Heart right ventricle (tissue), 16 donors: ENCODE measurements at regions not wholly inside any gene's neighbourhood (a gene's known extent, or its start where the extent isn't known, plus 50 kb on each side); places are given as distances from the start of the nearest gene placed in this dataset.

Source experiments
- ATAC-seq, 8 donors: fragments of 200-7000 bp; cut with Tn5 transposase; one replicate each; pipeline ENCODE4 v1.9.1; 2020; ENCODE audit warnings: mild to moderate bottlenecking in 8 of 8, moderate library complexity in 8 of 8, moderate number of reproducible peaks in 1 of 8
- DNase-seq, 2 donors: peaks; one replicate each; pipeline ENCODE4 v3.0.0-alpha.2; 2020
- H3K27ac ChIP-seq, 10 donors: fragments of 200-600 bp; sonication (generic) in 2 of 10; one replicate each; pipeline versions ENCODE4 v1.5.0 to v1.8.0; 2020 to 2022; ENCODE audit warnings: mild to moderate bottlenecking in 3 of 10
- H3K27me3 ChIP-seq, 7 donors: fragments of 200-600 bp; one replicate each; pipeline ENCODE4 v1.8.0; 2021 to 2022; ENCODE audit warnings: mild to moderate bottlenecking in 2 of 7
- H3K36me3 ChIP-seq, 9 donors: fragments of 200-600 bp; sonication (generic) in 1 of 9; one replicate each; pipeline versions ENCODE4 v1.5.0 to v1.8.0; 2020 to 2022; ENCODE audit warnings: mild to moderate bottlenecking in 2 of 9
- H3K4me1 ChIP-seq, 9 donors: fragments of 200-600 bp; sonication (generic) in 1 of 9; one replicate each; pipeline versions ENCODE4 v1.5.0 to v1.8.0; 2020 to 2022; ENCODE audit warnings: mild to moderate bottlenecking in 4 of 9
- H3K4me3 ChIP-seq, 10 donors: fragments of 200-600 bp; sonication (generic) in 2 of 10; one replicate each; pipeline versions ENCODE4 v1.5.0 to v1.8.0; 2020 to 2022; ENCODE audit warnings: mild to moderate bottlenecking in 7 of 10, moderate library complexity in 2 of 10
- H3K9me3 ChIP-seq, 11 donors: fragments of 200-600 bp in 10 of 11; sonication (generic) in 2 of 11; one replicate each; pipeline versions ENCODE4 v1.5.0 to v1.8.0; 2013 to 2022; ENCODE audit warnings: mild to moderate bottlenecking in 2 of 11, control low read depth in 1 of 11, moderate library complexity in 1 of 11
- WGBS, 2 donors: extraction: QIAGEN DNeasy Blood & Tissue Kit; methylation state at CpG; one replicate each; pipeline ENCODE4 v1.1.7; 2013; ENCODE audit warnings: inconsistent platforms in 1 of 2; 5-methylcytosine and 5-hydroxymethylcytosine counted together
- intact Hi-C, 10 donors: fragments of 100-400 bp; cut with DNase I; formaldehyde crosslinking; loops; one replicate each; pipeline versions ENCODE4 v1.11.1 to v1.14.2; 2022
- TF ChIP-seq, protein P1 (sequence below), 9 donors: fragments of 200-600 bp; sonication (generic) in 2 of 9; IDR thresholded peaks; one replicate each; pipeline versions ENCODE4 v1.5.0 to v1.8.0; 2021 to 2022; ENCODE audit warnings: antibody characterized with exemption in 9 of 9, mild to moderate bottlenecking in 5 of 9, moderate library complexity in 1 of 9
- donor health status: Arrhythmogenic right ventricular cardiomyopathy.
- donor health status: ischemic (EF 13 %, LVEDD 7.1; RV severe dilation, severe dysfunction).
- donor health status: healthy with polysubstance abuse.
- donor health status: DM: no; HTN: yes; CAD: no.
- donor health status: DM: no; HTN: no; CAD: no.
- donor health status: ischemic (EF 25% LVEDD 6.9; RV normal size, moderate dysfunction).
- donor health status: ischemic (EF 25% LVEDD 5.7; RV mildly dilated, moderate dysfunction).
- donor health status: healthy.
- donor health status: DM: yes; HTN: yes; CAD: no.
- donor health status: Ischemic cardiomyopathy.
- donor health status: ischemic (EF 35%, LVEDD 5.7; RV mildly dilated, moderate dysfunction).
- donor health status: nonischemic (EF 11% LVEDD 7.7; RV severe dilation, severe dysfunction).
- donor health status: DM: yes; HTN: yes; CAD: no.
- donor health status: PGD.
- donor health status: ischemic (EF 29% LVEDD 5.4; RV normal size, mild dysfunction).
- donor health status: nonischemic (EF 23%, LVEDD 6.1; RV moderate dilation, normal function).

DNA sequence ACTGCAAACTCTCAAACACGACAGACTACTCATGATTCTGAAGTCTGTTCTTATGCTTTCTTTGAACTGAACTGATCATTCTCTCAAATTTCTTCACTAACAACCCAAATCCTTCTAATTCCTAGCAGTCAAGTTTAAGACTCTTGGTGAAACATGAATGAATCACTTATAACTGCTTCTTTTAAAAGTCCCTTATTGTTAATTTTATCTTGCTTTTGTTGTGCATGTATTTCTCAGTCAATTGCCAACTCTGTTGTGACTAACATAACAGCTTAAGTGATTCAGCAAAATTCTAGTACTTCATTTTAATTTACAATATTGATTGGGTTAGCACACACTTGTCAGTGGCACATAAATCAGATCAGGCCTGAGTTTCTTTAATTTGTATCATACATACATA lies 357.0 kb upstream of the FSIP2 start:
- no peak for ATAC-seq
- Histone ChIP-seq H3K27ac (no peak overlapping the region), H3K9me3 (peaks cover 0 to 6% (median 0%) of the 10 kb centered on the region in 11 donors), H3K4me1 (no peaks in the 10 kb centered on the region), H3K36me3 (no peaks in the 10 kb centered on the region), H3K27me3 (no peaks in the 10 kb centered on the region), H3K4me3 (no peak overlapping the region)
- 56 to 72% methylated on average over 1 of the region's 1 CpG for WGBS, 2 donors
- no peak for DNase-seq
- intact Hi-C loops = no loop called here
- TF ChIP-seq, protein P1, sequence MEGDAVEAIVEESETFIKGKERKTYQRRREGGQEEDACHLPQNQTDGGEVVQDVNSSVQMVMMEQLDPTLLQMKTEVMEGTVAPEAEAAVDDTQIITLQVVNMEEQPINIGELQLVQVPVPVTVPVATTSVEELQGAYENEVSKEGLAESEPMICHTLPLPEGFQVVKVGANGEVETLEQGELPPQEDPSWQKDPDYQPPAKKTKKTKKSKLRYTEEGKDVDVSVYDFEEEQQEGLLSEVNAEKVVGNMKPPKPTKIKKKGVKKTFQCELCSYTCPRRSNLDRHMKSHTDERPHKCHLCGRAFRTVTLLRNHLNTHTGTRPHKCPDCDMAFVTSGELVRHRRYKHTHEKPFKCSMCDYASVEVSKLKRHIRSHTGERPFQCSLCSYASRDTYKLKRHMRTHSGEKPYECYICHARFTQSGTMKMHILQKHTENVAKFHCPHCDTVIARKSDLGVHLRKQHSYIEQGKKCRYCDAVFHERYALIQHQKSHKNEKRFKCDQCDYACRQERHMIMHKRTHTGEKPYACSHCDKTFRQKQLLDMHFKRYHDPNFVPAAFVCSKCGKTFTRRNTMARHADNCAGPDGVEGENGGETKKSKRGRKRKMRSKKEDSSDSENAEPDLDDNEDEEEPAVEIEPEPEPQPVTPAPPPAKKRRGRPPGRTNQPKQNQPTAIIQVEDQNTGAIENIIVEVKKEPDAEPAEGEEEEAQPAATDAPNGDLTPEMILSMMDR (IDR thresholded peaks at IDR 0.05) = no peak

DNA sequence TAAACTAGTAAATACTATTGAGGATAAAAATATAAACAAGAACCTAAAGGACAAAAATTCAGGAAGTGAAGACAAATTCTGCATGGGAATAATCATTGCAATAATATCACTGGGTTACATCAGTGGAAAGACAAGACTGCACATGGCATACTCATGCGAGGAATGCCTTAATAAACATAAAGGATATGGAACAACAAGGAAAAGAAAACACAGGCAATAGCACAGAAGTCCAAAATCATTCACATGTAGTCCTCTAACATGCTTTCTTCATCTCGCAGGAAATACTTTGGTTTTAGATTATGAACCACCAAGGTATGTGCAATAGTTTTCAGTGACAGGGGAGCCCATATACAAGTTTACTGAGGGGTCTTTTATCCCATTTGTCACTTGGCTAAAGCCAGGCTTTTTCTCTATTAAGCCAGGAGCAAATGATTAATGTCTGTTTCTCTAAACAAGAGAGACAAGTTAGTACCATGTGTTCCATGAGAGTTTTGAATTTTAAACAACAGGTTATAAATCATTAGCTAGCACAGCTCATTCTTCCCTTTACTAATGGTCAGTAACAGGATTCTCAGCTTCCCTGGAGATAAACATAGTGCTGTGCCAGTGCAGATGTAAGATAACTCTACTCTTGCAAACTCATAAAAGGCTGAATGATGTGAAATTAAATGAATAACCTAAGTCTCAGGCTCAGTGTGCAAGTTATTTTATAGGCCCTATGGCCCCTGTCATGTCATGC lies 353.6 kb upstream of the FSIP2 start:
- ATAC-seq (no peak), DNase-seq (no peak)
- 78 to 90% methylated on average over 2 of the region's 2 CpGs for WGBS, 2 donors
- TF ChIP-seq, protein P1 (IDR thresholded peaks at IDR 0.05) = no peak
- Histone ChIP-seq H3K27ac (no peak overlapping the region), H3K36me3 (no peaks in the 10 kb centered on the region), H3K4me3 (no peak overlapping the region), H3K9me3 (no peaks in the 10 kb centered on the region), H3K4me1 (no peaks in the 10 kb centered on the region), H3K27me3 (no peaks in the 10 kb centered on the region)
- intact Hi-C loops = no loop called here

DNA sequence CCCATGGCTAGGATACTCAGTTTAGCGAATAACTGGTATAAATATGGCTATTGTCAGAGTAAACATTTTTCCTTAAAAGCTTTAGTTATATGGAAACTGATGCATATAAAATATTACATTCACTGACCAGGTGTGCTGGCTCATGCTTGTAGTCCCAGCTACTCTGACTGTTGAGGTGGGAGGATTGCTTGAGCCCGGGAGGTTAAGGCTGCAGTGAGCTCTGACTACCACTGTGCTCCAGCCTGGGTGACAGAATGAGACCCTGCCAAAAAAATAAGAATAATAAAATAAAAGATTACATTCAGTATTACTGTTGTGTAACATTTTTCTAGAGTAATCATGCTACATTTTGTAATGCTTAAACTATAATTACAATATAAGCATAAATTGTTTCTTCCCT lies 350.4 kb upstream of the FSIP2 start:
- intact Hi-C loops = no loop called here
- TF ChIP-seq, protein P1 (IDR thresholded peaks at IDR 0.05) = no peak
- no peak for ATAC-seq

DNA sequence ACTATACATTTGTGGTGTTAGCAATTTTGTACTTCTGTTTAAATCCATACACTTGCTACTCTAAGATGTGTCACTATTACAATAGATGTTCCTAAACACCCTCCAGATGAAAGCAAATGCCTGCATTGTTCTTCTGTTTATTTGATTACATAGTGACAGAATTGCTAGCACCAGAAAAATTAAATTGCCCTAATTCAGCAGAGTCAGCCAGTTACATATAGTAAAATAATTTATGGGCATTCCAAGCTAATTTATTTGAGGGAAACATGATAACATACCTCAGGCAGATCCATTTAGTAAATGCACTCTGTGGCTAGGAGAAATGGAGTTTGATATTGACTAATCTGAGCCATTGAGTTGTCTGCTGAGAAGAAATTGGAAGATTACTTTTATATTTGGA lies 347.1 kb upstream of the FSIP2 start:
- no peaks in the 10 kb centered on the region for H3K36me3 ChIP-seq
- no peak for ATAC-seq
- DNase-seq = no peak
- peaks cover 0 to 15% (median 0%) of the 10 kb centered on the region in 11 donors for H3K9me3 ChIP-seq
- no peaks in the 10 kb centered on the region for H3K4me1 ChIP-seq
- intact Hi-C loops = no loop called here
- H3K27me3 ChIP-seq = no peaks in the 10 kb centered on the region
- no peak overlapping the region for H3K4me3 ChIP-seq
- TF ChIP-seq, protein P1 (IDR thresholded peaks at IDR 0.05) = no peak
- no peak overlapping the region for H3K27ac ChIP-seq

More for the DNA sequence above, 350.4 kb upstream of the FSIP2 start:
- H3K36me3 ChIP-seq = no peaks in the 10 kb centered on the region
- no peak overlapping the region for H3K4me3 ChIP-seq
- no peaks in the 10 kb centered on the region for H3K4me1 ChIP-seq
- H3K27ac ChIP-seq = no peak overlapping the region
- no peaks in the 10 kb centered on the region for H3K9me3 ChIP-seq
- no peak for DNase-seq
- no peaks in the 10 kb centered on the region for H3K27me3 ChIP-seq
- 63 to 73% methylated on average over 2 of the region's 2 CpGs for WGBS, 2 donors
